Psoas muscle (tissue), 7 donors: ENCODE measurements at regions not wholly inside any gene's neighbourhood (a gene's known extent, or its start where the extent isn't known, plus 50 kb on each side); places are given as distances from the start of the nearest gene placed in this dataset.
"Not testable (repeated sequence)": the region's sequence is repeated elsewhere in the genome, so short reads cannot be mapped to it uniquely, and the experiment has no call there.

Experiments used
- ATAC-seq, 4 donors: fragments of 200-7000 bp; cut with Tn5 transposase; one replicate each; pipeline ENCODE4 v1.9.1; 2020; ENCODE audit warnings: moderate library complexity in 3 of 4, mild to moderate bottlenecking in 2 of 4
- DNase-seq, 2 donors: peaks; one replicate each; pipeline ENCODE4 v3.0.0-alpha.2; 2020
- H3K27ac ChIP-seq: fragments of 200-600 bp; one replicate; pipeline ENCODE4 v1.8.0; 2022
- H3K27me3 ChIP-seq, 3 donors: fragments of 200-600 bp in 1 of 3; one replicate each; pipeline versions ENCODE4 v1.6.1 to v1.8.0; 2013 to 2022; ENCODE audit warnings: low read length in 2 of 3, mild to moderate bottlenecking in 2 of 3, moderate library complexity in 1 of 3; ENCODE audit not compliant: insufficient read depth in 3 of 3
- H3K36me3 ChIP-seq, 2 donors: fragments of 200-600 bp in 1 of 2; one replicate each; pipeline versions ENCODE4 v1.6.1 to v1.8.0; 2013 to 2022; ENCODE audit warnings: low read depth in 1 of 2, mild to moderate bottlenecking in 1 of 2, moderate library complexity in 1 of 2; ENCODE audit not compliant: insufficient read depth in 1 of 2
- H3K4me1 ChIP-seq: fragments of 200-600 bp; one replicate; pipeline ENCODE4 v1.8.0; 2022
- H3K4me3 ChIP-seq: fragments of 200-600 bp; one replicate; pipeline ENCODE4 v1.8.0; 2022; ENCODE audit warnings: mild to moderate bottlenecking
- H3K9me3 ChIP-seq: fragments of 200-600 bp; one replicate; pipeline ENCODE4 v1.8.0; 2022
- CTCF ChIP-seq: fragments of 200-600 bp; IDR thresholded peaks from one replicate; pipeline ENCODE4 v1.8.0; 2022; ENCODE audit warnings: antibody characterized with exemption
- WGBS, 3 donors: extraction: QIAGEN DNeasy Blood & Tissue Kit; methylation state at CpG; one replicate each; pipeline versions ENCODE4 v1.1.6 to v1.1.7; 2013; 5-methylcytosine and 5-hydroxymethylcytosine counted together
- intact Hi-C, 2 donors: fragments of 100-400 bp; cut with DNase I; formaldehyde crosslinking; loops; one replicate each; pipeline versions ENCODE4 v1.11.0 to v1.14.2; 2022
- donor health status: healthy with polysubstance abuse.
- donor health status: DM: no; HTN: no; CAD: no; lungs with moderate emphysema.
- donor health status: Bipolar disorder and iron deficiency.
- donor health status: healthy.
- donor health status: DM: yes; HTN: yes; CAD: no.
- donor health status: DM: no; HTN: no; CAD: no.
- donor health status: DM: yes; HTN: yes; CAD: no.

- no peaks in the 10 kb centered on the region for H3K9me3 ChIP-seq
- ATAC-seq (no peak), DNase-seq (no peak)
- 84 to 91% (median 86%) methylated on average over 3 of the region's 3 CpGs for WGBS, 3 donors
- H3K27ac ChIP-seq: no peak overlapping the region
- no peaks in the 10 kb centered on the region for H3K36me3 ChIP-seq
- no peaks in the 10 kb centered on the region for H3K27me3 ChIP-seq
- no peak overlapping the region for H3K4me3 ChIP-seq
- no peaks in the 10 kb centered on the region for H3K4me1 ChIP-seq
- intact Hi-C loops: no loop called here
- no peak for TF ChIP-seq CTCF
Observed at GRCh38 chr9:79490657-79491248, 81.0 kb upstream of the TLE4 start.

GRCh38 chr9:79492092-79493009 lies 79.4 kb upstream of the TLE4 start:
- no peak for TF ChIP-seq CTCF
- no peaks in the 10 kb centered on the region for H3K9me3 ChIP-seq
- no peaks in the 10 kb centered on the region for H3K4me1 ChIP-seq
- WGBS, 3 donors: 87 to 93% (median 89%) methylated on average over 3 of the region's 3 CpGs
- H3K27ac ChIP-seq: no peak overlapping the region
- no peak overlapping the region for H3K4me3 ChIP-seq
- no peaks in the 10 kb centered on the region for H3K36me3 ChIP-seq
- H3K27me3 ChIP-seq: no peaks in the 10 kb centered on the region
- intact Hi-C loops: no loop called here
- ATAC-seq (no peak), DNase-seq (no peak)

GRCh38 chr9:79500196-79500864 lies 71.4 kb upstream of the TLE4 start:
- H3K4me3 ChIP-seq, ATAC-seq, intact Hi-C loops, H3K27ac ChIP-seq, H3K27me3 ChIP-seq, H3K9me3 ChIP-seq, H3K4me1 ChIP-seq, DNase-seq, H3K36me3 ChIP-seq: not testable (repeated sequence)
- 93 to 95% (median 94%) methylated on average over 22 to 24 of the region's 25 CpGs for WGBS, 3 donors

- DNase-seq: no peak
- TF ChIP-seq CTCF: no peak
- no peaks in the 10 kb centered on the region for H3K9me3 ChIP-seq
- no peaks in the 10 kb centered on the region for H3K36me3 ChIP-seq
- H3K4me1 ChIP-seq: no peaks in the 10 kb centered on the region
- WGBS, 3 donors: 74 to 88% (median 85%) methylated on average over 2 of the region's 2 CpGs
- intact Hi-C loops: no loop called here
- H3K27me3 ChIP-seq: no peaks in the 10 kb centered on the region
- H3K27ac ChIP-seq: no peak overlapping the region
- ATAC-seq: no peak
- H3K4me3 ChIP-seq: no peak overlapping the region
Observed at GRCh38 chr9:79501546-79501945, 70.2 kb upstream of the TLE4 start.

GRCh38 chr9:79507801-79508200 lies 64.0 kb upstream of the TLE4 start:
- ATAC-seq (no peak), DNase-seq (no peak)
- no peaks in the 10 kb centered on the region for H3K27me3 ChIP-seq
- intact Hi-C loops: no loop called here
- 84 to 92% (median 90%) methylated on average over 4 of the region's 4 CpGs for WGBS, 3 donors
- H3K36me3 ChIP-seq: no peaks in the 10 kb centered on the region
- no peak for TF ChIP-seq CTCF
- H3K27ac ChIP-seq: no peak overlapping the region
- no peaks in the 10 kb centered on the region for H3K4me1 ChIP-seq
- H3K4me3 ChIP-seq: no peak overlapping the region
- no peaks in the 10 kb centered on the region for H3K9me3 ChIP-seq
